ENCODE measurements at regions not wholly inside any gene's neighbourhood (a gene's known extent, or its start where the extent isn't known, plus 50 kb on each side); places are given as distances from the start of the nearest gene placed in this dataset.

DNA sequence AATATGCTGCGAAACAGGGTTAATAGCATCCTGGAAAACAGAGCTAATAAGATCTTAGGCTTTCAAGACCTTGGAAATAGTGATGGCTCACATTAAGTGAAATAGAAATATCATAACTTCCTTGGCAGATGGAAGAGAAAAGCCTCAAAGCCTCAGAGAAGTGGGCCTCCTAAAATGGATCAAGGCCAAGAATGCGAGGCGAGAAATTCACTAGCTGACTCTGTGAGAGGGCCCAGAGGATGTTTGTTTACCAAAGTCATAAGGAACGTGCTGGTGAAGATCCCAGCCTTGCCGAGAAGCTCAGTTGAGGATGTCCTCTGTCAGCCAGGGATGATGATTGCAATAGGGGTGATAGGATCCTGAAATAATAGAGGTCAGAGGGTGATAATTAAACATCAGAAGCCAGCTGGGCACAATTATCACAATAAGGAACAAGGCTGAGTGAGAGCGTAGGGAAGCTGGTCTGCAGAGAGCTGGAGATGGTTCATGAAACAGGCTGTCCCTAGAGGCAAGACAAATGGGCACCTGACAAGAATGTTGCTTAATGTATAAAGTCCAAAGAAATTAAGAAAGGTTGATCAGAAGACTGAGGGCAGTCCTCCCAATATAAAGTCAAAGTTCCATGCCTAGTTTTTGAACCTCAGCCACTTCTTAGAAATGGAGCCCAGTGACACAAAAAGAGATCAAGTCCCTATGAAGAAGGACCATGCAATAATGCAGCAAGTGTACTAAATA lies 101.7 kb upstream of the COG2 start:
- TF ChIP-seq TAF1 (IDR thresholded peaks at IDR 0.05; ENCODE audit: borderline replicate concordance, insufficient read depth, low read length), result no peak
- no peak for TF ChIP-seq SIN3A (IDR thresholded peaks at IDR 0.05; ENCODE audit: borderline replicate concordance, insufficient read depth, low read length)
- TF ChIP-seq, protein P1, sequence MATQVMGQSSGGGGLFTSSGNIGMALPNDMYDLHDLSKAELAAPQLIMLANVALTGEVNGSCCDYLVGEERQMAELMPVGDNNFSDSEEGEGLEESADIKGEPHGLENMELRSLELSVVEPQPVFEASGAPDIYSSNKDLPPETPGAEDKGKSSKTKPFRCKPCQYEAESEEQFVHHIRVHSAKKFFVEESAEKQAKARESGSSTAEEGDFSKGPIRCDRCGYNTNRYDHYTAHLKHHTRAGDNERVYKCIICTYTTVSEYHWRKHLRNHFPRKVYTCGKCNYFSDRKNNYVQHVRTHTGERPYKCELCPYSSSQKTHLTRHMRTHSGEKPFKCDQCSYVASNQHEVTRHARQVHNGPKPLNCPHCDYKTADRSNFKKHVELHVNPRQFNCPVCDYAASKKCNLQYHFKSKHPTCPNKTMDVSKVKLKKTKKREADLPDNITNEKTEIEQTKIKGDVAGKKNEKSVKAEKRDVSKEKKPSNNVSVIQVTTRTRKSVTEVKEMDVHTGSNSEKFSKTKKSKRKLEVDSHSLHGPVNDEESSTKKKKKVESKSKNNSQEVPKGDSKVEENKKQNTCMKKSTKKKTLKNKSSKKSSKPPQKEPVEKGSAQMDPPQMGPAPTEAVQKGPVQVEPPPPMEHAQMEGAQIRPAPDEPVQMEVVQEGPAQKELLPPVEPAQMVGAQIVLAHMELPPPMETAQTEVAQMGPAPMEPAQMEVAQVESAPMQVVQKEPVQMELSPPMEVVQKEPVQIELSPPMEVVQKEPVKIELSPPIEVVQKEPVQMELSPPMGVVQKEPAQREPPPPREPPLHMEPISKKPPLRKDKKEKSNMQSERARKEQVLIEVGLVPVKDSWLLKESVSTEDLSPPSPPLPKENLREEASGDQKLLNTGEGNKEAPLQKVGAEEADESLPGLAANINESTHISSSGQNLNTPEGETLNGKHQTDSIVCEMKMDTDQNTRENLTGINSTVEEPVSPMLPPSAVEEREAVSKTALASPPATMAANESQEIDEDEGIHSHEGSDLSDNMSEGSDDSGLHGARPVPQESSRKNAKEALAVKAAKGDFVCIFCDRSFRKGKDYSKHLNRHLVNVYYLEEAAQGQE (IDR thresholded peaks at IDR 0.05; ENCODE audit: insufficient read depth in 1 of 2, low read depth in 2 of 2, low read length in 2 of 2), result no peak
- TF ChIP-seq POLR2AphosphoS5 (IDR thresholded peaks at IDR 0.05; ENCODE audit: low read depth, low read length), result no peak
- no peak for TF ChIP-seq FOXP2 (optimal IDR thresholded peaks at IDR 0.05; ENCODE audit: borderline replicate concordance, extremely low read depth, extremely low read length, insufficient read depth)

DNA sequence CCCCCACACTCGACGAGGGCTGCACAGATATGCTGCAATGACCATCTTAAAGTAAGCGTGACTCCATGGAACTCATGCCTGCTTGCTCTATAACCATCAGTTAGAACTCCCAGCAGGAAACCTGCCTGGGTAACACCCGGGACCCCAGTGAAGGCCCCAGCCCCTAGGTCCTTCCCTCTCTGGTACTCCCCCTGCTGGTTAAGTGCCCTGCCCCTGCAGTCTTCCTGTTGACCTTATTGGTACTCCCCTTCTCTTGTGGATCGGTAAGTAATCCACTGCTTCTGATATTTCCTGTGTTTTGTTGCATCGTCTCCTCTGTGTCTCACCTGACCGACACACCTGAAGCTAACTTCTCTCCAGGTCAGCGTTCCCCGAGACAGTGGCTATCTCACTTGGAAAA lies 104.8 kb upstream of the COG2 start:
- TF ChIP-seq, protein P1 (IDR thresholded peaks at IDR 0.05; ENCODE audit: insufficient read depth in 1 of 2, low read depth in 2 of 2, low read length in 2 of 2), result no peak
- TF ChIP-seq FOXP2 (optimal IDR thresholded peaks at IDR 0.05; ENCODE audit: borderline replicate concordance, extremely low read depth, extremely low read length, insufficient read depth) (no peak), TAF1 (IDR thresholded peaks at IDR 0.05; ENCODE audit: borderline replicate concordance, insufficient read depth, low read length) (no peak), POLR2AphosphoS5 (IDR thresholded peaks at IDR 0.05; ENCODE audit: low read depth, low read length) (no peak), SIN3A (IDR thresholded peaks at IDR 0.05; ENCODE audit: borderline replicate concordance, insufficient read depth, low read length) (no peak)

DNA sequence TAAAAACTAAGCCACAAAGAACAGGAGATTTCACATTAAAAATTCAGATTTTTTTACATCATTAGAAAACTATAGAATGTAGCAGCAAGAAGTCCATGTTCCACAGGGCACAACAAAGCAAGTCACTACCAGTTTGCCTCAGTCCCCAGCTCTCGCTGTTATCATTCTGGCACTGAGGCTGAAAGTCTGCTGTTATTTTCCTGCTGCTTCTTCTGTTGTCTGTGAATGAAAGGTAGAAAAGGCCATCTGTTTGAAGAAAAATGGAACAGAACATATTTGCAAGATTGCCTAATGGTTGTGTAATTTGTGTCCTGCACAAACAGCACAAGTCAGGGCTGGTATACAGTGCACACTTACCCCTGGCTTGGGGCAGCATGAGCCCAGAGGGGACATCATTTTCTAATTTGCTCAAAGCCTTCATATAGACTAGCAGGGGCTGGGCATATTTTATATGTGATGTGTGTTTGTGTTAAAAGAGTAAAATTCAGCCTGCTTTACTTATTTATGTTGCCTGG lies 105.6 kb upstream of the COG2 start:
- TF ChIP-seq SIN3A (IDR thresholded peaks at IDR 0.05; ENCODE audit: borderline replicate concordance, insufficient read depth, low read length) (no peak), POLR2AphosphoS5 (IDR thresholded peaks at IDR 0.05; ENCODE audit: low read depth, low read length) (no peak), FOXP2 (optimal IDR thresholded peaks at IDR 0.05; ENCODE audit: borderline replicate concordance, extremely low read depth, extremely low read length, insufficient read depth) (no peak), TAF1 (IDR thresholded peaks at IDR 0.05; ENCODE audit: borderline replicate concordance, insufficient read depth, low read length) (no peak)
- TF ChIP-seq, protein P1 (IDR thresholded peaks at IDR 0.05; ENCODE audit: insufficient read depth in 1 of 2, low read depth in 2 of 2, low read length in 2 of 2), result no peak

DNA sequence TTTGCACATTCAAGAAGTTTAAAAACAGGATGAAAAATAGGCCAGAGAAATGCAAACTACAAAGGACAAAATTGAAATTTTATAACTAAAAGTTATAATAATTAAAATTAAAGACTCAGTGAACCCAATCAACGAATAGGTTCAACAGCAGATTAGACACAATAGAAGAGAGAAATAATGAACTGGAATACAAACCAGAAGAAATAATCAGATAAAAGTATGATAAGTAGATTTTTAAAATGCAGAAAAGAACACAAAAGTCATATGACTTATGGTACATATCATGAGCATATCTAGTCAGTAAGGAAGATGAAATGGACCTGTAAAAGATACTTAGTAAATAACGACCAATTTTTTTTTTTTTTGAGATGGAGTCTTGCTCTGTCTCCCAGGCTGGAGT lies 108.1 kb upstream of the COG2 start:
- no peak for TF ChIP-seq POLR2AphosphoS5 (IDR thresholded peaks at IDR 0.05; ENCODE audit: low read depth, low read length)
- TF ChIP-seq, protein P1 (IDR thresholded peaks at IDR 0.05; ENCODE audit: insufficient read depth in 1 of 2, low read depth in 2 of 2, low read length in 2 of 2), result no peak
- no peak for TF ChIP-seq TAF1 (IDR thresholded peaks at IDR 0.05; ENCODE audit: borderline replicate concordance, insufficient read depth, low read length)
- no peak for TF ChIP-seq SIN3A (IDR thresholded peaks at IDR 0.05; ENCODE audit: borderline replicate concordance, insufficient read depth, low read length)
- TF ChIP-seq FOXP2 (optimal IDR thresholded peaks at IDR 0.05; ENCODE audit: borderline replicate concordance, extremely low read depth, extremely low read length, insufficient read depth), result no peak
